ENCODE measurements at regions not wholly inside any gene's neighbourhood (a gene's known extent, or its start where the extent isn't known, plus 50 kb on each side); places are given as distances from the start of the nearest gene placed in this dataset.
"Not testable (repeated sequence)": the region's sequence is repeated elsewhere in the genome, so short reads cannot be mapped to it uniquely, and the experiment has no call there.

DNA sequence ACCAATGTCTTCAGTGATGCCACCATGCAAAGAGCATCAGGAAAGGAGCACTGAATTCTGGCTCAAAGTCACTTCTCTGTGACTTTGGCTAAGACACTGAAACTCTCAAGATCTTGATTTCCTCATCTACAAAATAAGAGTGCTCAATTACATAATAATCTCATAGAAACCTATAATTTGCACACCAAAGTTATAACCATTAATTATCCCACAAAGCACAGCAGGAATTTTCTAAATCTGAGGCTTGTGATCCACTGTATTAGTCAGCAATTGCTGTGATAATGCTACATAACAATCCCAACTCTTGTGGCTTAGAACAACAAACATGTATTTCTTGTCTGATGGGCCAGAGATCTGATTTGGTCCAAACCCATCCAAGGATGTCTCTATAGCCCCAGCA is 108.7 kb downstream of the PSMG1 start:
- TF ChIP-seq, protein P1, sequence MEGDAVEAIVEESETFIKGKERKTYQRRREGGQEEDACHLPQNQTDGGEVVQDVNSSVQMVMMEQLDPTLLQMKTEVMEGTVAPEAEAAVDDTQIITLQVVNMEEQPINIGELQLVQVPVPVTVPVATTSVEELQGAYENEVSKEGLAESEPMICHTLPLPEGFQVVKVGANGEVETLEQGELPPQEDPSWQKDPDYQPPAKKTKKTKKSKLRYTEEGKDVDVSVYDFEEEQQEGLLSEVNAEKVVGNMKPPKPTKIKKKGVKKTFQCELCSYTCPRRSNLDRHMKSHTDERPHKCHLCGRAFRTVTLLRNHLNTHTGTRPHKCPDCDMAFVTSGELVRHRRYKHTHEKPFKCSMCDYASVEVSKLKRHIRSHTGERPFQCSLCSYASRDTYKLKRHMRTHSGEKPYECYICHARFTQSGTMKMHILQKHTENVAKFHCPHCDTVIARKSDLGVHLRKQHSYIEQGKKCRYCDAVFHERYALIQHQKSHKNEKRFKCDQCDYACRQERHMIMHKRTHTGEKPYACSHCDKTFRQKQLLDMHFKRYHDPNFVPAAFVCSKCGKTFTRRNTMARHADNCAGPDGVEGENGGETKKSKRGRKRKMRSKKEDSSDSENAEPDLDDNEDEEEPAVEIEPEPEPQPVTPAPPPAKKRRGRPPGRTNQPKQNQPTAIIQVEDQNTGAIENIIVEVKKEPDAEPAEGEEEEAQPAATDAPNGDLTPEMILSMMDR (IDR thresholded peaks at IDR 0.05), result no peak
- no peak for DNase-seq (ENCODE audit: low spot score)
- peaks cover 6% of the 10 kb centered on the region for H3K9me3 Mint-ChIP-seq (ENCODE audit: low read depth)
- no peak overlapping the region for H3K27ac Mint-ChIP-seq (ENCODE audit: unreplicated experiment)
- H3K36me3 Mint-ChIP-seq (ENCODE audit: low read depth), result peaks cover 4% of the 10 kb centered on the region
- peaks cover 19% of the 10 kb centered on the region for H3K4me1 Mint-ChIP-seq (ENCODE audit: low read depth)
- peaks cover 2% of the 10 kb centered on the region for H3K27me3 Mint-ChIP-seq (ENCODE audit: low read depth)
- H3K4me3 Mint-ChIP-seq (ENCODE audit: unreplicated experiment), result no peak overlapping the region

- peaks cover 12% of the 10 kb centered on the region for H3K9me3 Mint-ChIP-seq (ENCODE audit: low read depth)
- H3K4me1 Mint-ChIP-seq (ENCODE audit: low read depth), result peaks cover 19% of the 10 kb centered on the region
- peaks cover 7% of the 10 kb centered on the region for H3K36me3 Mint-ChIP-seq (ENCODE audit: low read depth)
- H3K4me3 Mint-ChIP-seq (ENCODE audit: unreplicated experiment), result no peak overlapping the region
- TF ChIP-seq, protein P1 (IDR thresholded peaks at IDR 0.05), result no peak
- DNase-seq (ENCODE audit: low spot score), result no peak
- peaks cover 2% of the 10 kb centered on the region for H3K27me3 Mint-ChIP-seq (ENCODE audit: low read depth)
- no peak overlapping the region for H3K27ac Mint-ChIP-seq (ENCODE audit: unreplicated experiment)
Measured at GRCh38 chr21:39073717-39074116, 109.5 kb downstream of the PSMG1 start.

DNA sequence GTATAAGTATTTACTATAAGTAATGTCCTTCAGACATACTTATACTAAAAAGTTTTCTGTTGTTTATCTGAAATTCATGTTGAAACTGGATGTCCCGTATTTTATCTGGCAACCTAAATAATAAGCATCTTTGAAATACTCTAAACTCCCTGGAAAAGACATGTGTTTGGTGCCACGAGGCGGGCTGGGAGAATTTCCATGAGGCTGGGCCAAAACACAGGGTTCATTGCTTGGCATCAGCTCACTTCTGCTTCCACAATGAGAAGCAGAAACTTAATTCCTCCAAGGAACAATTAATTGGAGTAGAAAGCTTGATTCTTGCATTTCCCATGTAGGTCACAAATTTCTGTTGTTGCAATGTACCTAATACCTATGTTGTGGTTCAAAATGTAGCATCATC is 110.2 kb downstream of the PSMG1 start:
- TF ChIP-seq, protein P1 (IDR thresholded peaks at IDR 0.05), result no peak
- H3K36me3 Mint-ChIP-seq (ENCODE audit: low read depth), result peaks cover 7% of the 10 kb centered on the region
- no peak overlapping the region for H3K27ac Mint-ChIP-seq (ENCODE audit: unreplicated experiment)
- H3K27me3 Mint-ChIP-seq (ENCODE audit: low read depth), result peaks cover 2% of the 10 kb centered on the region
- H3K9me3 Mint-ChIP-seq (ENCODE audit: low read depth), result peaks cover 14% of the 10 kb centered on the region
- no peak overlapping the region for H3K4me3 Mint-ChIP-seq (ENCODE audit: unreplicated experiment)
- no peak for DNase-seq (ENCODE audit: low spot score)
- peaks cover 19% of the 10 kb centered on the region for H3K4me1 Mint-ChIP-seq (ENCODE audit: low read depth)

GRCh38 chr21:39072468-39072867 is 110.8 kb downstream of the PSMG1 start:
- H3K27me3 Mint-ChIP-seq (ENCODE audit: low read depth), result peaks cover 2% of the 10 kb centered on the region
- TF ChIP-seq, protein P1 (IDR thresholded peaks at IDR 0.05), result no peak
- no peak overlapping the region for H3K4me3 Mint-ChIP-seq (ENCODE audit: unreplicated experiment)
- no peak for DNase-seq (ENCODE audit: low spot score)
- peaks cover 7% of the 10 kb centered on the region for H3K36me3 Mint-ChIP-seq (ENCODE audit: low read depth)
- H3K4me1 Mint-ChIP-seq (ENCODE audit: low read depth), result peaks cover 19% of the 10 kb centered on the region
- H3K27ac Mint-ChIP-seq (ENCODE audit: unreplicated experiment), result no peak overlapping the region
- H3K9me3 Mint-ChIP-seq (ENCODE audit: low read depth), result peaks cover 14% of the 10 kb centered on the region

- TF ChIP-seq, protein P1 (IDR thresholded peaks at IDR 0.05), result no peak
- Mint-ChIP-seq H3K4me3 (ENCODE audit: unreplicated experiment) (no peak overlapping the region), H3K4me1 (ENCODE audit: low read depth) (peaks cover 25% of the 10 kb centered on the region), H3K36me3 (ENCODE audit: low read depth) (peaks cover 7% of the 10 kb centered on the region), H3K27ac (ENCODE audit: unreplicated experiment) (no peak overlapping the region), H3K27me3 (ENCODE audit: low read depth) (peaks cover 2% of the 10 kb centered on the region), H3K9me3 (ENCODE audit: low read depth) (peaks cover 14% of the 10 kb centered on the region)
- DNase-seq (ENCODE audit: low spot score), result no peak
Measured at GRCh38 chr21:39071623-39072214, 111.5 kb downstream of the PSMG1 start.

DNA sequence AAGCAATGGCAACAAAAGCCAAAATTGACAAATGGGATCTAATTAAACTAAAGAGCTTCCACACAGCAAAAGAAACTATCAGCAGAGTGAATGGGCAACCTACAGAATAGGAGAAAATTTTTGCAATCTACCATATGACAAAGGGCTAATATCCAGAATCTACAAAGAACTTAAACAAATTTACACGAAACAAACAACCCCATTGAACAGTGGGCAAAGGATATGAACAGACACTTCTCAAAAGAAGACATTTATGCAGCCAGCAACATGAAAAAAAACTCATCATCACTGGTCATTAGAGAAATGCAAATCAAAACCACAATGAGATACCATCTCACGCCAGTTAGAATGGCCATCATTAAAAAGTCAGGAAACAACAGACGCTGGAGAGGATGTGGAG is 113.4 kb downstream of the PSMG1 start:
- not testable (repeated sequence) for H3K36me3 Mint-ChIP-seq (ENCODE audit: low read depth); H3K27me3 Mint-ChIP-seq (ENCODE audit: low read depth); H3K4me3 Mint-ChIP-seq (ENCODE audit: unreplicated experiment); H3K27ac Mint-ChIP-seq (ENCODE audit: unreplicated experiment); DNase-seq (ENCODE audit: low spot score)
- Mint-ChIP-seq H3K9me3 (ENCODE audit: low read depth) (peaks cover 11% of the 10 kb centered on the region), H3K4me1 (ENCODE audit: low read depth) (peaks cover 27% of the 10 kb centered on the region)
